Astrocyte (in vitro differentiated cells and primary cell): ENCODE measurements at regions not wholly inside any gene's neighbourhood (a gene's known extent, or its start where the extent isn't known, plus 50 kb on each side); places are given as distances from the start of the nearest gene placed in this dataset.

Experiments
- DNase-seq: peaks from one replicate; pipeline ENCODE4 v3.0.0-alpha.2; 2010; ENCODE audit warnings: low read depth
- FAIRE-seq: peaks from 2 replicates; lab custom pipeline; 2011; peaks lifted over from hg19 to GRCh38; lab: Jason Lieb, UNC
- H2AFZ ChIP-seq: 2 replicates; pipeline ENCODE4 v1.6.0; 2012; ENCODE audit warnings: low read depth, low read length, inconsistent platforms
- H3K27ac ChIP-seq: 2 replicates; pipeline ENCODE4 v1.5.1; 2011; ENCODE audit warnings: low read depth, low read length, inconsistent platforms
- H3K27me3 ChIP-seq: 2 replicates; pipeline ENCODE4 v1.6.0; 2011; ENCODE audit warnings: low read length, inconsistent platforms; ENCODE audit not compliant: insufficient read depth
- H3K36me3 ChIP-seq: 2 replicates; pipeline ENCODE4 v1.5.1; 2011; ENCODE audit warnings: low read length, inconsistent platforms; ENCODE audit not compliant: insufficient read depth
- H3K4me1 ChIP-seq: 2 replicates; pipeline ENCODE4 v1.5.1; 2011; ENCODE audit warnings: low read length, inconsistent platforms; ENCODE audit not compliant: insufficient read depth
- H3K4me2 ChIP-seq: 2 replicates; pipeline ENCODE4 v1.6.0; 2012; ENCODE audit warnings: low read length, inconsistent platforms
- H3K4me3 ChIP-seq: 2 replicates; pipeline ENCODE4 v1.5.1; 2011; ENCODE audit warnings: low read depth, mild to moderate bottlenecking, low read length, inconsistent platforms; ENCODE audit not compliant: insufficient read depth
- H3K79me2 ChIP-seq: 2 replicates; pipeline ENCODE4 v1.6.0; 2012; ENCODE audit warnings: mild to moderate bottlenecking, low read length, inconsistent platforms; ENCODE audit not compliant: insufficient read depth
- H3K9ac ChIP-seq: 2 replicates; pipeline ENCODE4 v1.6.0; 2012; ENCODE audit warnings: mild to moderate bottlenecking, low read length, inconsistent platforms
- H3K9me3 ChIP-seq: 2 replicates; pipeline ENCODE4 v1.5.1; 2012; ENCODE audit warnings: low read depth, mild to moderate bottlenecking, low read length, inconsistent platforms; ENCODE audit not compliant: insufficient read depth
- H4K20me1 ChIP-seq: 2 replicates; pipeline ENCODE4 v1.6.0; 2012; ENCODE audit warnings: low read length, inconsistent platforms; ENCODE audit not compliant: insufficient read depth
- H3K27ac Mint-ChIP-seq: one replicate; pipeline ENCODE4 v1.8.0; 2021; ENCODE audit warnings: mild to moderate bottlenecking, mixed read lengths; ENCODE audit not compliant: unreplicated experiment
- H3K27me3 Mint-ChIP-seq: one replicate; pipeline ENCODE4 v1.8.0; 2021; ENCODE audit warnings: low read depth, mixed read lengths; ENCODE audit not compliant: unreplicated experiment
- H3K36me3 Mint-ChIP-seq: one replicate; pipeline ENCODE4 v1.8.0; 2021; ENCODE audit warnings: low read depth, mixed read lengths; ENCODE audit not compliant: unreplicated experiment
- H3K4me1 Mint-ChIP-seq: one replicate; pipeline ENCODE4 v1.8.0; 2021; ENCODE audit warnings: low read depth, mixed read lengths; ENCODE audit not compliant: unreplicated experiment
- H3K4me3 Mint-ChIP-seq: one replicate; pipeline ENCODE4 v1.8.0; 2021; ENCODE audit warnings: mild to moderate bottlenecking, moderate library complexity, mixed read lengths; ENCODE audit not compliant: unreplicated experiment
- H3K9me3 Mint-ChIP-seq: one replicate; pipeline ENCODE4 v1.8.0; 2021; ENCODE audit warnings: mild to moderate bottlenecking, mixed read lengths; ENCODE audit not compliant: unreplicated experiment
- EZH2 ChIP-seq: IDR thresholded peaks from 2 replicates; pipeline ENCODE4 v1.6.1; 2012; ENCODE audit warnings: mild to moderate bottlenecking, low read length, inconsistent platforms; ENCODE audit not compliant: insufficient read depth
- TF ChIP-seq, protein P1 (sequence below): IDR thresholded peaks from 2 replicates; pipeline ENCODE4 v1.5.1; 2011; ENCODE audit warnings: low read depth, mild to moderate bottlenecking, inconsistent platforms, low read length, moderate library complexity; ENCODE audit not compliant: insufficient read depth

DNA sequence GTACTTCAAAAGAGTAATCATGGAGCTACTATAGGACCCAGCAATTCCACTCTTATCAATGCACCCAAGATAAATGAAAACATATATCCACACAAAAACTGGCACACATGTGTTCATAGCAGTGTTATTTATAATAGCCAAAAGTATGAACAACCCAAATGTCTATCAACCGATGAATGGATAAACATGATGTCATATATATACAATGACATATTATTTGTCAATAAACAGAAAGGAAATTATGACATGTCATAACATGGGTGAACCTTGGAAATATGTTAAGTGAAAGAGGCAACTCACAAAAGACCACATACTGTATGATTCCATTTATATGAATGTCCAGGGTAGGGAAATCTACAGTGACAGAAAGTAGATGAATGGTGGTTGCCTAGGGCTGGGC lies 347.1 kb upstream of the DDHD1 start:
- H3K9me3 ChIP-seq, result peaks cover 4% of the 10 kb centered on the region
- FAIRE-seq, result no peak
- Mint-ChIP-seq H3K27ac (no peak overlapping the region), H3K4me1 (no peaks in the 10 kb centered on the region), H3K9me3 (peaks cover 5% of the 10 kb centered on the region), H3K4me3 (no peak overlapping the region), H3K36me3 (no peaks in the 10 kb centered on the region), H3K27me3 (peaks cover 2% of the 10 kb centered on the region)
- no peak overlapping the region for H3K9ac ChIP-seq
- no peaks in the 10 kb centered on the region for H3K4me1 ChIP-seq
- no peak overlapping the region for H3K4me2 ChIP-seq
- no peak overlapping the region for H2AFZ ChIP-seq
- H3K27ac ChIP-seq, result no peak overlapping the region
- H3K27me3 ChIP-seq, result no peaks in the 10 kb centered on the region
- H3K79me2 ChIP-seq, result no peaks in the 10 kb centered on the region
- no peak for TF ChIP-seq EZH2
- TF ChIP-seq, protein P1, sequence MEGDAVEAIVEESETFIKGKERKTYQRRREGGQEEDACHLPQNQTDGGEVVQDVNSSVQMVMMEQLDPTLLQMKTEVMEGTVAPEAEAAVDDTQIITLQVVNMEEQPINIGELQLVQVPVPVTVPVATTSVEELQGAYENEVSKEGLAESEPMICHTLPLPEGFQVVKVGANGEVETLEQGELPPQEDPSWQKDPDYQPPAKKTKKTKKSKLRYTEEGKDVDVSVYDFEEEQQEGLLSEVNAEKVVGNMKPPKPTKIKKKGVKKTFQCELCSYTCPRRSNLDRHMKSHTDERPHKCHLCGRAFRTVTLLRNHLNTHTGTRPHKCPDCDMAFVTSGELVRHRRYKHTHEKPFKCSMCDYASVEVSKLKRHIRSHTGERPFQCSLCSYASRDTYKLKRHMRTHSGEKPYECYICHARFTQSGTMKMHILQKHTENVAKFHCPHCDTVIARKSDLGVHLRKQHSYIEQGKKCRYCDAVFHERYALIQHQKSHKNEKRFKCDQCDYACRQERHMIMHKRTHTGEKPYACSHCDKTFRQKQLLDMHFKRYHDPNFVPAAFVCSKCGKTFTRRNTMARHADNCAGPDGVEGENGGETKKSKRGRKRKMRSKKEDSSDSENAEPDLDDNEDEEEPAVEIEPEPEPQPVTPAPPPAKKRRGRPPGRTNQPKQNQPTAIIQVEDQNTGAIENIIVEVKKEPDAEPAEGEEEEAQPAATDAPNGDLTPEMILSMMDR, result no peak
- no peaks in the 10 kb centered on the region for H3K36me3 ChIP-seq
- no peak overlapping the region for H3K4me3 ChIP-seq
- H4K20me1 ChIP-seq, result no peaks in the 10 kb centered on the region
- no peak for DNase-seq

DNA sequence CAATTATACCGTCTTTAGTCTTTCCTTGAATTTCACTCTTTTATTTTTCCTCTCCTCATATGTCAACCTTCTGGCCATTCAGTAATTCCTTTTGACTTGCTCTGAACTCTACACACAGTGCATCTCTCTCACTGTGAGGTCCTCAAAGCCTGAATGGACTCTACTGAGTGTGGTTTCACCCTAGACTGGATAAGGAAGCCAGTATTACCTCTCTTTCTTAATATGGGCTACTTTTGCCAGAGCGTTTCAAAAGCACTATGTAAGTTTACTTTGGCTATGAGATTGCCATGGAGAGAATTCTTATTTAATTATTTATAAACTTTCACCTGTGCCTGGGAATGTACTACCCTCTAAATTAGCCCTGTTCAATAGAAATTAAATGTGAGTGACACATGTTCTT lies 343.5 kb upstream of the DDHD1 start:
- Histone ChIP-seq H3K9ac (no peak overlapping the region), H3K4me2 (no peak overlapping the region), H3K27ac (no peak overlapping the region), H3K9me3 (no peaks in the 10 kb centered on the region), H3K36me3 (no peaks in the 10 kb centered on the region), H3K27me3 (no peaks in the 10 kb centered on the region), H3K4me3 (no peak overlapping the region), H3K79me2 (no peaks in the 10 kb centered on the region), H2AFZ (no peak overlapping the region), H4K20me1 (no peaks in the 10 kb centered on the region), H3K4me1 (no peaks in the 10 kb centered on the region)
- H3K27ac Mint-ChIP-seq, result no peak overlapping the region
- H3K27me3 Mint-ChIP-seq, result peaks cover 2% of the 10 kb centered on the region
- FAIRE-seq, result no peak
- DNase-seq, result no peak
- TF ChIP-seq, protein P1, result no peak
- no peak for TF ChIP-seq EZH2
- no peaks in the 10 kb centered on the region for H3K9me3 Mint-ChIP-seq
- peaks cover 5% of the 10 kb centered on the region for H3K4me1 Mint-ChIP-seq
- no peak overlapping the region for H3K4me3 Mint-ChIP-seq
- H3K36me3 Mint-ChIP-seq, result no peaks in the 10 kb centered on the region

DNA sequence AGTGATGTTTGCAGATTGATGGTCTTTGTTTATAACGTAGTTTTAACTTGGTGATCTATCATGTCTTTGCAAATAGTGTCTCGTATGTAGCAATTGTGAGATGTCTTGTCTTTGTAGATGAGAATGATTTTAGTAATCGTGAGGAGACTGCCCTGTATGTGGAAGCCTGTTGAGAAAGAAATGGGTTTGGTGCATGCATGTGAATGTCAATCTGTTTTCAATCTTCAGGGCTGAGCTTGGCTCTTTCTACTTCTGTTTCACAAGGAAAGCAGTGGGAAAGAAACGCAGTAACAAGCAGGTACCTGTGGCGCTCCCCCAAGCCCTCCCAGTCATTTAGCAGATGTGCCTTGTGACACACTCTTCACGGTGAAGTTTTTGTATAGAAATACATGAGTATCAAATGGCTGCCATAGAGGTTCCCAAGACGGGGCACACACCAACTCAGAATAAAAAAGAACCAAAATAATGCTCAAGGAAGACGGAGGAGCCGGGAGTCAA lies 342.8 kb upstream of the DDHD1 start:
- Histone ChIP-seq H2AFZ (no peak overlapping the region), H3K4me3 (no peak overlapping the region), H4K20me1 (no peaks in the 10 kb centered on the region), H3K9me3 (no peaks in the 10 kb centered on the region), H3K4me1 (no peaks in the 10 kb centered on the region), H3K36me3 (no peaks in the 10 kb centered on the region), H3K79me2 (no peaks in the 10 kb centered on the region), H3K4me2 (no peak overlapping the region), H3K27ac (no peak overlapping the region), H3K9ac (no peak overlapping the region), H3K27me3 (no peaks in the 10 kb centered on the region)
- H3K9me3 Mint-ChIP-seq, result no peaks in the 10 kb centered on the region
- peaks cover 10% of the 10 kb centered on the region for H3K4me1 Mint-ChIP-seq
- H3K27ac Mint-ChIP-seq, result no peak overlapping the region
- no peak overlapping the region for H3K4me3 Mint-ChIP-seq
- peaks cover 2% of the 10 kb centered on the region for H3K27me3 Mint-ChIP-seq
- H3K36me3 Mint-ChIP-seq, result no peaks in the 10 kb centered on the region
- TF ChIP-seq, protein P1, result no peak
- no peak for TF ChIP-seq EZH2
- DNase-seq (no peak), FAIRE-seq (no peak)
